CD4-positive, alpha-beta T cell (primary cell): ENCODE measurements at regions not wholly inside any gene's neighbourhood (a gene's known extent, or its start where the extent isn't known, plus 50 kb on each side); places are given as distances from the start of the nearest gene placed in this dataset.

ENCODE experiments used
- ATAC-seq: fragments of 200-7000 bp; cut with Tn5 transposase; one replicate; pipeline ENCODE4 v1.10.0; 2022; ENCODE audit warnings: mild to moderate bottlenecking; ENCODE audit not compliant: poor library complexity
- CTCF ChIA-PET: fragments of 350-600 bp; sonication (Branson Sonifier 250); formaldehyde crosslinking; loops from one replicate; lab custom pipeline; 2021; ENCODE audit warnings: antibody characterized with exemption, inconsistent platforms; lab: Charles Lee
- POLR2A ChIA-PET: fragments of 350-600 bp; sonication (Branson Sonifier 250); formaldehyde crosslinking; loops from one replicate; lab custom pipeline; 2021; ENCODE audit warnings: antibody characterized with exemption, inconsistent platforms; lab: Charles Lee
- DNase-seq, 14 experiments: peaks; one replicate each; pipeline ENCODE4 v3.0.0-alpha.2; 2013 to 2020; ENCODE audit warnings: mixed read lengths in 2 of 14
- H3K27ac ChIP-seq, 2 donors: one replicate each; pipeline versions ENCODE4 v1.5.1 to v1.7.0; 2013; ENCODE audit warnings: low read length in 2 of 2, low read depth in 1 of 2, mild to moderate bottlenecking in 1 of 2
- H3K27me3 ChIP-seq, 2 experiments: 1 replicate in 1 of 2; 2 replicates in 1 of 2; pipeline versions ENCODE4 v1.6.1 to v1.7.0; 2013; ENCODE audit warnings: low read length in 2 of 2, control low read depth in 1 of 2, mild to moderate bottlenecking in 1 of 2, moderate library complexity in 1 of 2; ENCODE audit not compliant: insufficient read depth in 2 of 2, control insufficient read depth in 1 of 2
- H3K36me3 ChIP-seq: one replicate; pipeline ENCODE4 v1.6.1; 2013; ENCODE audit warnings: low read length, control low read depth; ENCODE audit not compliant: insufficient read depth
- H3K4me1 ChIP-seq: one replicate; pipeline ENCODE4 v1.6.1; 2013; ENCODE audit warnings: low read length, control low read depth; ENCODE audit not compliant: insufficient read depth
- H3K4me3 ChIP-seq: one replicate; pipeline ENCODE4 v1.5.1; 2013; ENCODE audit warnings: mild to moderate bottlenecking, low read length, moderate library complexity
- H3K9me3 ChIP-seq, 2 experiments: 1 replicate in 1 of 2; 2 replicates in 1 of 2; pipeline versions ENCODE4 v1.6.1 to v1.7.0; 2013; ENCODE audit warnings: low read length in 2 of 2, mild to moderate bottlenecking in 2 of 2, control low read depth in 1 of 2, moderate library complexity in 1 of 2; ENCODE audit not compliant: control insufficient read depth in 1 of 2, insufficient read depth in 1 of 2
- H3K27ac Mint-ChIP-seq: one replicate; pipeline ENCODE4 v1.8.0; 2020; ENCODE audit warnings: mixed read lengths
- H3K27me3 Mint-ChIP-seq: one replicate; pipeline ENCODE4 v1.8.0; 2021; ENCODE audit warnings: mixed read lengths
- H3K36me3 Mint-ChIP-seq: one replicate; pipeline ENCODE4 v1.8.0; 2021; ENCODE audit warnings: low read depth, mixed read lengths
- H3K4me1 Mint-ChIP-seq: one replicate; pipeline ENCODE4 v1.8.0; 2021; ENCODE audit warnings: low read depth, mixed read lengths
- H3K4me3 Mint-ChIP-seq: one replicate; pipeline ENCODE4 v1.8.0; 2020; ENCODE audit warnings: mild to moderate bottlenecking, mixed read lengths
- H3K9me3 Mint-ChIP-seq: one replicate; pipeline ENCODE4 v1.8.0; 2020; ENCODE audit warnings: mixed read lengths
- CTCF ChIP-seq: fragments of 200-600 bp; IDR thresholded peaks from one replicate; pipeline ENCODE4 v1.8.0; 2022; ENCODE audit warnings: antibody characterized with exemption, mild to moderate bottlenecking
- intact Hi-C, 2 experiments: fragments of 100-400 bp; cut with DNase I in 1 of 2; cut with micrococcal nuclease in 1 of 2; formaldehyde crosslinking; loops; one replicate each; pipeline versions ENCODE4 v1.15.1 to v1.9.0; 2023 to 2025; cut with DNase I, micrococcal nuclease

- ATAC-seq (no peak), DNase-seq (no peak)
- Mint-ChIP-seq H3K27me3 (no peaks in the 10 kb centered on the region), H3K36me3 (no peaks in the 10 kb centered on the region), H3K9me3 (no peaks in the 10 kb centered on the region), H3K27ac (no peak overlapping the region), H3K4me1 (no peaks in the 10 kb centered on the region), H3K4me3 (no peak overlapping the region)
- Histone ChIP-seq H3K36me3 (no peaks in the 10 kb centered on the region), H3K9me3 (peaks cover 0 to 2% of the 10 kb centered on the region in 2 experiments), H3K27me3 (no peaks in the 10 kb centered on the region), H3K4me3 (no peak overlapping the region), H3K27ac (no peak overlapping the region), H3K4me1 (no peaks in the 10 kb centered on the region)
- ChIA-PET POLR2A (no interaction called here), CTCF (interaction anchor here (1.0 kb wide), 1 partner anchor 13 kb away, joined by 3 read pairs; no protein-coding TSS in a partner anchor)
- intact Hi-C loops: no loop called here
- no peak for TF ChIP-seq CTCF
These were observed 735.4 kb downstream of the LTN1 start for GRCh38 chr21:28257276-28257675.

- Histone ChIP-seq H3K27ac (no peak overlapping the region), H3K4me3 (no peak overlapping the region), H3K4me1 (no peaks in the 10 kb centered on the region), H3K27me3 (no peaks in the 10 kb centered on the region), H3K36me3 (no peaks in the 10 kb centered on the region), H3K9me3 (no peaks in the 10 kb centered on the region)
- ChIA-PET CTCF (interaction anchor here (1.0 kb wide), 1 partner anchor 13 kb away, joined by 3 read pairs; no protein-coding TSS in a partner anchor), POLR2A (no interaction called here)
- intact Hi-C loops: no loop called here
- H3K36me3 Mint-ChIP-seq: no peaks in the 10 kb centered on the region
- ATAC-seq: no peak
- H3K4me3 Mint-ChIP-seq: no peak overlapping the region
- no peak for DNase-seq
- H3K4me1 Mint-ChIP-seq: no peaks in the 10 kb centered on the region
- no peak for TF ChIP-seq CTCF
- no peaks in the 10 kb centered on the region for H3K9me3 Mint-ChIP-seq
- no peak overlapping the region for H3K27ac Mint-ChIP-seq
- H3K27me3 Mint-ChIP-seq: no peaks in the 10 kb centered on the region
These were observed 735.8 kb downstream of the LTN1 start for GRCh38 chr21:28256837-28257236.

GRCh38 chr21:28256420-28256831, 736.3 kb downstream of the LTN1 start:
- no peak overlapping the region for H3K27ac Mint-ChIP-seq
- Histone ChIP-seq H3K36me3 (no peaks in the 10 kb centered on the region), H3K27me3 (no peaks in the 10 kb centered on the region), H3K4me1 (no peaks in the 10 kb centered on the region), H3K9me3 (no peaks in the 10 kb centered on the region), H3K27ac (no peak overlapping the region), H3K4me3 (no peak overlapping the region)
- intact Hi-C loops: no loop called here
- POLR2A ChIA-PET: no interaction called here
- no peaks in the 10 kb centered on the region for H3K36me3 Mint-ChIP-seq
- no peak overlapping the region for H3K4me3 Mint-ChIP-seq
- no peaks in the 10 kb centered on the region for H3K4me1 Mint-ChIP-seq
- H3K9me3 Mint-ChIP-seq: no peaks in the 10 kb centered on the region
- ATAC-seq: no peak
- TF ChIP-seq CTCF: no peak
- DNase-seq: no peak
- H3K27me3 Mint-ChIP-seq: no peaks in the 10 kb centered on the region
- CTCF ChIA-PET: interaction anchor here (1.0 kb wide), 1 partner anchor 14 kb away, joined by 3 read pairs; no protein-coding TSS in a partner anchor
